Ishikawa (cell line): ENCODE measurements at regions not wholly inside any gene's neighbourhood (a gene's known extent, or its start where the extent isn't known, plus 50 kb on each side); places are given as distances from the start of the nearest gene placed in this dataset.

ENCODE experiments used
- CREB1 ChIP-seq: IDR thresholded peaks from 2 replicates; pipeline ENCODE4 v1.6.1; 2012; ENCODE audit warnings: low read depth
- EGR1 ChIP-seq: IDR thresholded peaks from 2 replicates; pipeline ENCODE4 v1.6.1; 2012
- EP300 ChIP-seq: IDR thresholded peaks from 2 replicates; pipeline ENCODE4 v1.6.1; 2012; ENCODE audit warnings: borderline replicate concordance
- RAD21 ChIP-seq: IDR thresholded peaks from 2 replicates; pipeline ENCODE4 v1.6.1; 2012; ENCODE audit warnings: low read depth
- TAF1 ChIP-seq: IDR thresholded peaks from 2 replicates; pipeline ENCODE4 v1.6.1; 2012; ENCODE audit warnings: low read depth, mild to moderate bottlenecking
- TF ChIP-seq, protein P1 (sequence below): IDR thresholded peaks from 2 replicates; pipeline ENCODE4 v1.6.1; 2012

DNA sequence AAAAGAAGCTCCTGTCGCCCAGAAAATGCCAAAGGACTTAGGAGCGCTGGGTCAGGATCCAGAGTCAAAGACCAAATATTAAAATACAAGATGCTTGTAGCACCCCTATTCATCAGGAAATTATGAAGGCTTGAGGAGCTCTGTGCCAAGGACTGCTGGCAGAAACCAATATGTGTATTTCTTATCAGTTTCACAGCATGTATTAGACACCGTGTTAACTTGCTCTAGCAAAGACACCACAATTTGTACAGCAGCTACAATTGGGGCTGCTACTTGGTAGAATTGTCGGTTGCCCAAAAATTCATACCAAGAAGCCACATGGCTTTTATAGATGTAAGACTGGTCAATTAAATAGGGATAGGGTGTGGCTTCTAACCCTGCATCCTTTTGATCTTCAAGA, 128.8 kb downstream of the CD47 start:
- TF ChIP-seq, protein P1, sequence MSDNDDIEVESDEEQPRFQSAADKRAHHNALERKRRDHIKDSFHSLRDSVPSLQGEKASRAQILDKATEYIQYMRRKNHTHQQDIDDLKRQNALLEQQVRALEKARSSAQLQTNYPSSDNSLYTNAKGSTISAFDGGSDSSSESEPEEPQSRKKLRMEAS: no peak
- no peak for TF ChIP-seq EP300
- no peak for TF ChIP-seq TAF1
- TF ChIP-seq CREB1: no peak
- no peak for TF ChIP-seq EGR1
- TF ChIP-seq RAD21: no peak
